ENCODE measurements at regions not wholly inside any gene's neighbourhood (a gene's known extent, or its start where the extent isn't known, plus 50 kb on each side); places are given as distances from the start of the nearest gene placed in this dataset.
"Not testable (repeated sequence)": the region's sequence is repeated elsewhere in the genome, so short reads cannot be mapped to it uniquely, and the experiment has no call there.

GRCh38 chr3:160098261-160098908, 109.8 kb downstream of the IL12A start:
- no peak for FAIRE-seq

DNA sequence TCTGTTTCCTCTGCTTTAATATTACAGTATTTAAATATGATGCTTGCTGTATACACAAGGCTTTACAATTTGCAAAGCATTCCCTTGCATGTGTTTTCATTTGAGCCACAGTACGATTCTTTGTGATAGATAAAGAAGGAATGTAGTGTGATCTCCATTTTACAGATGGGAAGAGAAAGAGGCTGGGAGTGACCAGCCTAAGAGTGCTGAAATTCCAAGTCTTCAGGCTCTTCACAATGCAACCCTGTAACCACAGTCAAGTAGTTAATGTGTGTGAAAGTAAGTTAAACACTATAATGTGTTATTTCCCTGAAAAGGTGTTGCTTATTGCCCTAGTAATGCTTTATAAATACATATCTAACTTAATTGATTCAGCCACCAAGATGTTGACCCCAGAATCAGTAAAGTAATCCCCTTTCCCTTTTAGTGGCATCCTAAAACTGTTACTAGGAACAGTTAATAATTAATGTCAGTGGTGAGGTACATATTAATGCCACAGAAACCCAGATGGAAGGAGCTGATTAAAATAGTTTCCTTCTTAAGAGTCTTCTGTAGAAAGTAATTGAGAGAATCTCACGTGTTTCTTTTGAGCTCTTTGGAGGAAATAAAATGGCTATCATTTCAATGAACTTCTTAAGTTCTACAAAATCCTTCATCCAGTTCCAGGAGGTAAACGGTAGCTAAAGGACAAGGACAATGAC, 110.4 kb downstream of the IL12A start:
- no peak for FAIRE-seq

DNA sequence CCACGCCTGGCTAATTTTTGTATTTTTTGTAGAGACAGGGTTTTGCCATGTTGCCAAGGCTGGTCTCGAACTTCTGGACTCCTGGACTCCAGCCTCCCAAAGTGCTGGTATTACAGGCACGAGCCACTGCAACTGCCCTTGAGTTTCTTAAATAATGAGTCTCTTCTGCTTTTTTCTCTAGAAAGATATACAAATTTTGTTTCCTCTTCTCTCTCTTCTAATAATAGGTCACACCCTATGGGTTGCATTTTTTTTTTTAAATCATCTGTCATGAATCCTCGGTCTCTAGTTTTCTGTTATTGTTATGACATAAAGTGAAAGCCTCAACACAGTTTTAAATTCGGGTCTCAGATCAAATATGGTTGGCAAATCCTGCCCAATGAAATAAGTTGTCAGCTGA, 111.2 kb downstream of the IL12A start:
- FAIRE-seq, result no peak

DNA sequence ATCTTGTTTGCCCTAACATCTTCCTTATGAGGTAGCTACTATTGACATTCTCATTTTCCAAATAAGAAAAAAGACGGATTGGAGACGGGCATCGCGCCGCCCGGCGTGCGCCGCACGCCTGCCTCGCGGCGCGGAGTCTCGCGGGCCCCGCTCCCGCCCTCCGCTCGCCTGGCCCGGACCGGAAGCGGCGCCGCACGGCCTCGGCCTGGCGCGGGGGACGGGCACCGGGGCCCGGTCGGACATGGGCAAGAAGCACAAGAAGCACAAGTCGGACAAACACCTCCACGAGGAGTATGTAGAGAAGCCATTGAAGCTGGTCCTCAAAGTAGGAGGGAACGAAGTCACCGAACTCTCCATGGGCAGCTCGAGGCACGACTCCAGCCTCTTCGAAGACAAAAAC, 112.0 kb downstream of the IL12A start:
- FAIRE-seq, result no peak

- not testable (repeated sequence) for FAIRE-seq
These were observed 113.4 kb downstream of the IL12A start for GRCh38 chr3:160102001-160102400.

- no peak for FAIRE-seq
These were observed 114.8 kb downstream of the IL12A start for GRCh38 chr3:160103397-160103796.

- FAIRE-seq, result no peak
These were observed 117.4 kb downstream of the IL12A start for GRCh38 chr3:160105907-160106584.

GRCh38 chr3:160106905-160107861, 118.0 kb upstream of the C3orf80 start:
- no peak for FAIRE-seq

DNA sequence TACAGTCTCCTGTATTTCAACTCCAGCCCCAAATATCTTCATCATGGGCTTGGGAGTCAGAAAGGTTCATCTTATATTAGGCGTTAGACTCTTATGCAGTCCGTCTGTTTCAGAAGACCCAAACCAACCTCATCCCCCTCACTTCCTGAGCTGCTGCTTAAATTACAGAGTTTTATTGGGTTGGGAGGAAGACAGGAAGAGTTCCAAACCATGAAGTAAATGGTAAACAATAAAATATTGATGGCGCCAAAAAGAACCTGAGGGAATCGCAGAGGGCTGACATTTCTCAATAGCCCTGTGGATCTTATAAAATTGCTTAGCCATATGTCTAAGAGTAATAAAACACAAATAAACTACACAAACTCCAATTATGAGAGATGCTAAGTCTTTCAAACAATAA, 116.9 kb upstream of the C3orf80 start:
- no peak for FAIRE-seq

DNA sequence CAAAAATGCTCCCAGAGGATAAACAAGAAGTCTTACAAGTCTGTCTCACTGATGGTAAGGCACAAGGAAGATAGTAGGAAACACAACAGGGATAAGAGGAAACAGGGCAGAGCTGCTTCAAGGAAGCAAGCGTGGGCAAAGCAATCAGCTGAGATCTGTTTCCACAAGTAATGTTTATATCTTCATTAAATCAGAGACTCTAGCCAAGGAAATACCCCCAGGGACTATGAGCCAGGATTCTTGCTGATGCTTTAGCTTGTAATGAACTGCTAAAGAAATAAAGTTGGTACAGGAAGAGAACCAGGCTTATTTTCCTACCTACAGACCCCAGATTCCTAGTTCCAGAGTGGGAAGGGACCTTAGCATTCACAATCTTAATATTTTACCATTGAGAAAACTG, 112.7 kb upstream of the C3orf80 start:
- no peak for FAIRE-seq

DNA sequence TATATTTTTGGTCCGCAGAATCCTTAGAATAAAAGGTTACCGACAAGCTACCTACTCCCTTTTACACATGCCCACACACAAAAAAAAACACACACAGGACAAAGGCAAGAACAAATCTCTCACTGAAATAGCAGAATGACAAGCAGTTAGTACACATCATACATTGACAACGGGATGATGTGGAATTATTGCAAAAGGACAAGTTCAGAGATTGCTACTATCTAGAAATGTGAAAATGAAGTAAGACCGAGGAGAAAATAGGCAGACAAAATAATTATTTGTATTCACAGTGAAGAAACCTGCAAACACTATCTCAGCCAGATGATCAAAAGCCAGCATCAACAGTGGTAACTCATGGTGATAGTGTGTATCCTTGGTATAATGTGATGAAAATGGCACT, 112.2 kb upstream of the C3orf80 start:
- FAIRE-seq, result no peak

DNA sequence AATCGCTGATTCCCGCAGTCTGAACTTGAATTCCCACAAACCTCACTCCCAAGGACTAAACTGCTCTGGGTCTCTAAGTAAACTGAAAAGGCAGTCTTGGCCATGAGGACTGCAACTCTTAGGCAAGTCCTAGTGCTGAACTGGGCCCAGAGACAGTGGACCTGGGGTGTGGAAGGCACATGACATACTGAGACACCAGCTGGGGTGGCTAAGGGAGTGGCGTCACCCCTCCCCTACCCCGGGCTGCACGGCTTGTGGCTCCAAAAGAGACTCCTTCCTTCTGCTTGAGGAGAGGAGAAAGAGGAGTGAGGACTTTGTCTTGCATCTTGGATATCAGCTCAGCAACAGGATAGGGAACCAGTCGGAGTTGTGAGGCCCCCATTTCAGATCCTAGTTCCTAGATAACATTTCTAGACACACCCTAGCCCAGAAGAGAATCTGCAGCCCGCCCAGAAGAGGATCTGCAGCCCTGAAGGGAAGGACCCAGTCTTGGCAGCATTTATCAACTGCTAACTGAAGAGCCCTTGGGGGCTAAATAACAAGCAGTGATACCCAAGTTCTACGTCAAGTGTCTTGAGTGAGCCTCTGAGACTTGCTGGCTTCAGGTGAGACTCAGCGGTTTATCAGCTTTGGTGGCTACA, 110.7 kb upstream of the C3orf80 start:
- no peak for FAIRE-seq

GRCh38 chr3:160115387-160115786, 109.8 kb upstream of the C3orf80 start:
- no peak for FAIRE-seq

- FAIRE-seq, result no peak
These were observed 101.0 kb upstream of the C3orf80 start for GRCh38 chr3:160124224-160124623.

DNA sequence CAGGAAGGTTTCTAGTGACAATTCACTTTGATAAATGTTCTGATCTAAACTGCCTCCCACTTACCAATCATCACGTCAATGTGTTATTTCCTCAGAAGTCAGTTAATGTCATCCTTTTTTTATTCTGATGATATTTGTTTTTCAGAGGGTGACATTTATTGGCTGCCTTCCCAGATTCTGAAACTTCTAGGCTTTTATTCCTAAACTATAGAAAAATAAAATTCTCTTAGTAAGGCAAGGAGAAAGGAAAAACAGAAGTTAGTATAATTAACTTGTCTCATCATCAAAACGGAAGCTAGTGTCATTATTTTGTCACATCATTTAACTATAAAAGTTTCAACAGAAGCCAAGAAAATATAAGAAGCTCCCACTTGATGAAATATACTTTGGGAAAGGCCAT, 100.0 kb upstream of the C3orf80 start:
- FAIRE-seq, result no peak

DNA sequence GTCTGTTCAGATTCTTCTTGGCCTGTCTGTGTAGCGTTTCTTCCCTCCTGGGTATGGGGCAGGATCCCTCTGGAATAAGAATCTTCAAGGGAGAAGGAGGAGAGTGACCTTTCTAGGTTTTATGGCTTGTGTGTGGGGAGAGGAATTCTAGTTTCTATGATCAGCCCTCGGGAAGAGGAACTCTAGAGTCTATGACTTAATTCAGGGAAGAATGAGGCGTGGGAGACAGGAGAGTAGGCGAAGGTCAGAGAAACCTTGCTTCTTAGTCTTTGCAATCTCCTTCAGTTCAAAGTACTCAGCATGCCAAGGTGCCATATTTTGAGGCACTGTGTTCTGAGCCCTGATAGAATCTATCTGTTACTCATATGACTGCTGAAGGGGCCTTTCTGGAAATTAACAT, 99.2 kb upstream of the C3orf80 start:
- no peak for FAIRE-seq

GRCh38 chr3:160126761-160127160, 98.5 kb upstream of the C3orf80 start:
- FAIRE-seq, result no peak

- FAIRE-seq, result no peak
These were observed 97.9 kb upstream of the C3orf80 start for GRCh38 chr3:160127308-160127707.

DNA sequence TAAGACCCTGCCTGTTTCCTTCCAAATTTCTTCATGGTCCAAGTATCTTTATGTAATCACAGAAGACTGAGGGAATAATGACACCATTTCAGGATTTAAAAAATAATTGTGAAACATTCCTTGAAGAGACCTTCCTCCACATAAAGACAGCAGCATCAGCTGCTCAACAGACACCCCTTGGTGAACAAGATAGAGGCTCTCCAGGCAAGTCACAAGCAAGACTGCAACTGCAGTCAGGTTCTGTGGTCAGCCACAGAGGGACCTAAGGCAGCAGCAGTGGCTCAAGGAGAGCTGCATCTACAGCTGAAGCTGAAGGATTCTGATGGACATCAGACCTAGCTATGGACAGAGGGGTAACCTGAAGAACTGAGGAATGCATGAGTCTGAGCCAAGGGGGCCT, 97.2 kb upstream of the C3orf80 start:
- no peak for FAIRE-seq

GRCh38 chr3:160129459-160130061, 95.7 kb upstream of the C3orf80 start:
- no peak for FAIRE-seq

GRCh38 chr3:160130071-160130470, 95.2 kb upstream of the C3orf80 start:
- no peak for FAIRE-seq

DNA sequence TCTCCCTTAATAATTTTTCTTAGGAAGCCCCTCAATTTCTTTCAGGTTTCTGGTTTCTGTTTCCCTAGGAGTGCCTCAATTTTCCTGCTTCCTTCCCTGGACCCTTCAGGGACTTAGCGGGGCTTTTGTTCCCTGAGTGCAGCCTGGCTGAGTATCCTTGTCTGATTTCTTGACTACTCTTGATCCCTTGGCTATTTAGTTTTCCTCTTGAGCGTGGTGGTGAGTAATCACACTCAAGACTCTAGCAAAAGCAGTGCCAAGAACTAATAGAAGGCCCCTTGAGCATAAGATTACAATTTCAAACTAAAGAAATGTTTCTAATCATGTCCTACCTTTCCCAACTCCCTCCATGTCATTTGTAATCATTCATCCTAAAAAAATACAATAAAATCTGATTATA, 94.3 kb upstream of the C3orf80 start:
- FAIRE-seq, result no peak
